ENCODE measurements at regions not wholly inside any gene's neighbourhood (a gene's known extent, or its start where the extent isn't known, plus 50 kb on each side); places are given as distances from the start of the nearest gene placed in this dataset.

GRCh38 chr21:19921211-19921610 lies 1077.0 kb upstream of the NCAM2 start:
- TF ChIP-seq POLR2AphosphoS5 (IDR thresholded peaks at IDR 0.05) (no peak), CTCF (IDR thresholded peaks at IDR 0.05) (no peak), POLR2A (IDR thresholded peaks at IDR 0.05; ENCODE audit: low read depth) (no peak)
